Sigmoid colon (tissue), 6 donors: ENCODE measurements at regions not wholly inside any gene's neighbourhood (a gene's known extent, or its start where the extent isn't known, plus 50 kb on each side); places are given as distances from the start of the nearest gene placed in this dataset.

Source experiments
- DNase-seq: peaks from one replicate; pipeline ENCODE4 v3.0.0-alpha.2; 2019
- H3K27ac ChIP-seq, 4 donors: fragments of 200-600 bp; sonication (generic); one replicate each; pipeline ENCODE4 v1.5.1; 2016 to 2019; ENCODE audit warnings: mild to moderate bottlenecking in 1 of 4
- H3K27me3 ChIP-seq, 3 donors: fragments of 200-600 bp; sonication (generic); one replicate each; pipeline ENCODE4 v1.5.1; 2019; ENCODE audit warnings: mild to moderate bottlenecking in 1 of 3
- H3K36me3 ChIP-seq, 4 donors: fragments of 200-600 bp; sonication (generic); one replicate each; pipeline ENCODE4 v1.5.1; 2016 to 2019
- H3K4me1 ChIP-seq, 4 donors: fragments of 200-600 bp; sonication (generic); one replicate each; pipeline ENCODE4 v1.5.1; 2017 to 2019
- H3K4me3 ChIP-seq, 4 donors: fragments of 200-600 bp; sonication (generic); one replicate each; pipeline ENCODE4 v1.5.1; 2017 to 2019; ENCODE audit warnings: mild to moderate bottlenecking in 2 of 4, moderate library complexity in 1 of 4
- H3K9me3 ChIP-seq, 4 donors: fragments of 200-600 bp in 3 of 4; sonication (generic) in 3 of 4; one replicate each; pipeline versions ENCODE4 v1.5.1 to v1.6.1; 2013 to 2019
- EP300 ChIP-seq, 4 donors: sonication (generic); formaldehyde crosslinking; IDR thresholded peaks; one replicate each; pipeline ENCODE4 v1.6.1; 2017; ENCODE audit warnings: antibody characterized with exemption in 4 of 4
- POLR2A ChIP-seq, 2 donors: fragments of 450-650 bp; IDR thresholded peaks; one replicate each; pipeline ENCODE4 v1.6.1; 2016; ENCODE audit warnings: antibody characterized with exemption in 2 of 2, mild to moderate bottlenecking in 2 of 2, moderate library complexity in 2 of 2
- POLR2AphosphoS5 ChIP-seq, 4 donors: sonication (generic); formaldehyde crosslinking; IDR thresholded peaks; one replicate each; pipeline ENCODE4 v1.6.1; 2017; ENCODE audit warnings: antibody characterized with exemption in 4 of 4
- WGBS, 2 donors: extraction: QIAGEN DNeasy Blood & Tissue Kit; methylation state at CpG; one replicate each; pipeline ENCODE4 v1.1.7; 2013; 5-methylcytosine and 5-hydroxymethylcytosine counted together
- intact Hi-C: fragments of 100-400 bp; cut with DNase I; formaldehyde crosslinking; loops from one replicate; pipeline ENCODE4 v1.15.1; 2023
- TF ChIP-seq, protein P1 (sequence below), 4 experiments: fragments of 450-650 bp in 3 of 4; fragments of 200-600 bp in 1 of 4; IDR thresholded peaks; one replicate each; pipeline ENCODE4 v1.5.1; 2016 to 2019; ENCODE audit warnings: antibody characterized with exemption in 4 of 4, mild to moderate bottlenecking in 3 of 4, moderate library complexity in 2 of 4
- donor health status: healthy with polysubstance abuse.
- donor health status: healthy.

DNA sequence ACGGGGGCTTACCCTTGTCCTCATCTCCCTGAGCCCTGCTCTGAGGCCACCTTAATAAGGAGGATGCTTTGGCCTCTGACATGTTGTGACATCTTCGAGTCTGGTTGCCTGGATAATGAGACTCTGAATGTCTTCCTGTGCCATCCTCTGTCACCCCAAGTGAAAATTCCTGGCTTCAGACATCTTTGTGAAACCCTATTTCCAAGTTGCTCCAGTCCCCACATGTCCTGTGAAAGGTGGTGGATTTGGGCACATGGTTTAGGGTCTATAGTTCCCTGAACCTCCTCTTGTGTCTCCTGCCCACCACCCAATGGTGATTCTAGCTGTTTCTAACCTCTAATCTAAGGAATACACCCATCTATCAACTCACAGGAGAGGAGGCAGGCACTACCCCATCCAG is 223.1 kb upstream of the GLI3 start:
- DNase-seq, result no peak
- intact Hi-C loops, result no loop called here
- Histone ChIP-seq H3K4me1 (peaks cover 0 to 16% (median 9%) of the 10 kb centered on the region in 4 donors), H3K27me3 (no peaks in the 10 kb centered on the region), H3K36me3 (no peaks in the 10 kb centered on the region), H3K9me3 (no peaks in the 10 kb centered on the region), H3K4me3 (no peak overlapping the region), H3K27ac (no peak overlapping the region)
- TF ChIP-seq, protein P1, sequence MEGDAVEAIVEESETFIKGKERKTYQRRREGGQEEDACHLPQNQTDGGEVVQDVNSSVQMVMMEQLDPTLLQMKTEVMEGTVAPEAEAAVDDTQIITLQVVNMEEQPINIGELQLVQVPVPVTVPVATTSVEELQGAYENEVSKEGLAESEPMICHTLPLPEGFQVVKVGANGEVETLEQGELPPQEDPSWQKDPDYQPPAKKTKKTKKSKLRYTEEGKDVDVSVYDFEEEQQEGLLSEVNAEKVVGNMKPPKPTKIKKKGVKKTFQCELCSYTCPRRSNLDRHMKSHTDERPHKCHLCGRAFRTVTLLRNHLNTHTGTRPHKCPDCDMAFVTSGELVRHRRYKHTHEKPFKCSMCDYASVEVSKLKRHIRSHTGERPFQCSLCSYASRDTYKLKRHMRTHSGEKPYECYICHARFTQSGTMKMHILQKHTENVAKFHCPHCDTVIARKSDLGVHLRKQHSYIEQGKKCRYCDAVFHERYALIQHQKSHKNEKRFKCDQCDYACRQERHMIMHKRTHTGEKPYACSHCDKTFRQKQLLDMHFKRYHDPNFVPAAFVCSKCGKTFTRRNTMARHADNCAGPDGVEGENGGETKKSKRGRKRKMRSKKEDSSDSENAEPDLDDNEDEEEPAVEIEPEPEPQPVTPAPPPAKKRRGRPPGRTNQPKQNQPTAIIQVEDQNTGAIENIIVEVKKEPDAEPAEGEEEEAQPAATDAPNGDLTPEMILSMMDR (IDR thresholded peaks at IDR 0.05), result no peak
- TF ChIP-seq POLR2A (IDR thresholded peaks at IDR 0.05) (no peak), EP300 (IDR thresholded peaks at IDR 0.05) (no peak), POLR2AphosphoS5 (IDR thresholded peaks at IDR 0.05) (no peak)
- WGBS, 2 donors, result 83 to 86% methylated on average over 2 of the region's 2 CpGs

DNA sequence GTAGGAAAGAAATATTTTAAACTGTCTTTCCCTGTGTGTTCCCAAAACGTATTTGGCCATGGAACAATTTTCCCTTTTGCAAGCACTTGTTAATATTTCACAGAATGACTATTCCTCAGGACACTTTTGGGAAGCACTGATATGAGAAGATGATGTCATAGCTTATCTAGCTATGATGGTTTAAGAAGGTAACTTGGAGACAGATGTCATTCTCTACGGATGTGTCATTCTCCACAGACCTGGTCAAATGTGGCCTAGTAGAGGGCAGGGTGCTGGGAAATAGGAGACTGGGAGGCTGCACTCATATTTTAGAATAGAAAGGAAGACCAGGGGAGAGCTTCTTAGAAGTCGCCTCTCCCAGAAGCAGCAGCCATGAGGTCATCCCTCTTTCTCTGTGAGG is 220.7 kb upstream of the GLI3 start:
- Histone ChIP-seq H3K4me1 (peaks cover 0 to 36% (median 27%) of the 10 kb centered on the region in 4 donors), H3K4me3 (no peak overlapping the region), H3K27ac (peak overlapping the region in 1 of 4 donors; percentile 31), H3K36me3 (no peaks in the 10 kb centered on the region), H3K27me3 (no peaks in the 10 kb centered on the region), H3K9me3 (no peaks in the 10 kb centered on the region)
- no peak for TF ChIP-seq POLR2A (IDR thresholded peaks at IDR 0.05)
- no peak for TF ChIP-seq POLR2AphosphoS5 (IDR thresholded peaks at IDR 0.05)
- TF ChIP-seq EP300 (IDR thresholded peaks at IDR 0.05), result no peak
- TF ChIP-seq, protein P1 (IDR thresholded peaks at IDR 0.05), result no peak
- 76 to 80% methylated on average over 3 of the region's 3 CpGs for WGBS, 2 donors
- intact Hi-C loops, result no loop called here
- no peak for DNase-seq

DNA sequence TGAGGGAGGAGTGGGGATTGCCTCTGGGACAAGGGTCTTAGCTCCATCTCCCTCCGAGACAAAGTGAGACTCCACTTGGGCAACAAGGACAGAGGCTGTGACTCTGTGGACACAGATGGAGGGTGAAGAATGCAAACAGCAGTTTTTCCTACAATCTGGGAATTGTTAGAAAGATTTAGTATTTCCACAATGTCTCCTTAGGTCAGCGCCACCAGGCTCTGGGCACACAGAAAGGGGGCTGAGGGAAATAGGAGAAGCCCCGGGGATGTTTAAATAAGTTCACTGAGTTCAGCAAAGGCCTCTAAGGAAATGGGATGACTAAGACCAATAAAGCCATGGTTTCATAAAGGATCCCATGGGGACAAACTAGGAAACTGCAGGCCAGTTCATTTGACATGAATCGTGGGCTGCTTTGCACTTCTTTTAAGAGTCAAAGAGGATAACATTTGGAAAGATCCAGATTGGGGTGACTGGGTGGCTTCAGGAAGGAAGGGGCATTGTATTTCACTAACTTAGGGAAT is 219.8 kb upstream of the GLI3 start:
- H3K4me3 ChIP-seq, result no peak overlapping the region
- DNase-seq, result no peak
- H3K27ac ChIP-seq, result peak overlapping the region in 1 of 4 donors; percentile 20
- WGBS, 2 donors, result 74 to 77% methylated on average over 4 of the region's 4 CpGs
- H3K27me3 ChIP-seq, result no peaks in the 10 kb centered on the region
- no peaks in the 10 kb centered on the region for H3K9me3 ChIP-seq
- intact Hi-C loops, result no loop called here
- TF ChIP-seq EP300 (IDR thresholded peaks at IDR 0.05), result no peak
- no peak for TF ChIP-seq POLR2AphosphoS5 (IDR thresholded peaks at IDR 0.05)
- TF ChIP-seq, protein P1 (IDR thresholded peaks at IDR 0.05), result no peak
- TF ChIP-seq POLR2A (IDR thresholded peaks at IDR 0.05), result no peak
- H3K36me3 ChIP-seq, result no peaks in the 10 kb centered on the region
- peaks cover 0 to 37% (median 27%) of the 10 kb centered on the region in 4 donors for H3K4me1 ChIP-seq

DNA sequence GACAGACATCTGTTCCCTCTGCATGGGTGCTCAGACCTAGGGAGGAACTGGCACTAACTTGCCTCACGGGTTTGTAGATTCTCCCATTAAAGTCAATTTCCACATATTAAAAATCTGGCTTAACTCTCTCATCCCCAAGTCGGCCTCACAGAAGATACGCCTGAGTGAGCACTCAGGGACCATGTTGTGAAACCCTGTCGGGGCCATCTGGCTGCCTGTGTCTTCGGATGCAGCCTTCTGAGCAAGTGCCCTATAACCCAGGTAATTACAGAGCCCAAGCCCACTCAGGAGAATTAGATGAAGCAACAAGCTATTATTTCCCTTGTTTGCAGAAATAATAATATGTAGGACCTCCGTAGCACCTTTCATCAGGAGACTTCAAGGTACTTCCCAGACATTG is 219.3 kb upstream of the GLI3 start:
- peak overlapping the region in 1 of 4 donors; percentile 20 for H3K27ac ChIP-seq
- H3K27me3 ChIP-seq, result no peaks in the 10 kb centered on the region
- no peak for DNase-seq
- 82 to 88% methylated on average over 6 of the region's 6 CpGs for WGBS, 2 donors
- no peaks in the 10 kb centered on the region for H3K36me3 ChIP-seq
- intact Hi-C loops, result no loop called here
- H3K9me3 ChIP-seq, result no peaks in the 10 kb centered on the region
- TF ChIP-seq POLR2AphosphoS5 (IDR thresholded peaks at IDR 0.05) (no peak), POLR2A (IDR thresholded peaks at IDR 0.05) (no peak), EP300 (IDR thresholded peaks at IDR 0.05) (no peak)
- TF ChIP-seq, protein P1 (IDR thresholded peaks at IDR 0.05), result no peak
- H3K4me3 ChIP-seq, result no peak overlapping the region
- H3K4me1 ChIP-seq, result peaks cover 0 to 37% (median 27%) of the 10 kb centered on the region in 4 donors

DNA sequence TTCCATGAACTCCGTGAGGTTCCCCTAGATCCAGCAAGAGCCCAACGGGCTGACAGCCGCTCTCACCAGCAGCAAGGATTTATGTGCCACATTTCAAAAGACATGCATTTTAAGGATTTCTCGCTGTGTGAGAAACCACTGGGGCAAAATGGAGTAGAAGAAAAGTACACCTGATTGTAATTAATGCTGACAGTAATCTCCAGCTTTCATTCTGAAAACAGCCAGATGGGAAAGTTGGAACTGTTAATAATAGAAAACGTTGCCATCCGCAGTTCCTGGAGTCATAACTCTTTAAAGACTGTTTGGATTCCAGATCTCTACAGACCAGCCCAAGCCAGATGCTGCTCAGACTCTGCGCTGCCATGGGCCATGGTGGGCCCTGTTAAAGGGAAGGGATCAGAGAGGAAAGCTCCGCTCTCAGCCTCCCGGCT is 216.9 kb upstream of the GLI3 start:
- Histone ChIP-seq H3K27me3 (no peaks in the 10 kb centered on the region), H3K4me1 (peaks cover 0 to 37% (median 27%) of the 10 kb centered on the region in 4 donors), H3K9me3 (no peaks in the 10 kb centered on the region), H3K4me3 (no peak overlapping the region), H3K36me3 (no peaks in the 10 kb centered on the region), H3K27ac (peak overlapping the region in 3 of 4 donors; percentile 64 to 79 (median 64))
- intact Hi-C loops, result loop anchor here (5.0 kb wide), 1 partner anchor 33 kb away; no protein-coding TSS in a partner anchor
- DNase-seq, result no peak
- 51 to 80% methylated on average over 9 of the region's 9 CpGs for WGBS, 2 donors
- TF ChIP-seq POLR2A (IDR thresholded peaks at IDR 0.05), result no peak
- TF ChIP-seq EP300 (IDR thresholded peaks at IDR 0.05), result peak in 3 of 4 donors; percentile 17 to 67 (median 34)
- peak; percentile 75 to 95 (median 84) for TF ChIP-seq POLR2AphosphoS5 (IDR thresholded peaks at IDR 0.05)
